PC-9 (cell line): ENCODE measurements at regions not wholly inside any gene's neighbourhood (a gene's known extent, or its start where the extent isn't known, plus 50 kb on each side); places are given as distances from the start of the nearest gene placed in this dataset.

Experiments
- BruUV-seq: library from RNA; stranded (reverse); fragments of 400-500 nt; replicated peaks from 2 replicates; lab custom pipeline; 2021; lab: Mats Ljungman, UMichigan
- CTCF ChIA-PET: fragments of 300-600 bp; sonication (Branson Sonifier 250); formaldehyde crosslinking; loops from one replicate; lab custom pipeline; 2022; ENCODE audit warnings: antibody characterized with exemption; lab: Charles Lee
- POLR2A ChIA-PET: fragments of 300-600 bp; sonication (Branson Sonifier 250); formaldehyde crosslinking; loops from one replicate; lab custom pipeline; 2022; ENCODE audit warnings: antibody characterized with exemption; ENCODE audit not compliant: unreplicated experiment; lab: Charles Lee
- DNase-seq, 2 experiments: peaks; one replicate each; pipeline versions ENCODE4 v3.0.0 to v3.0.0-alpha.2; 2015 to 2022; ENCODE audit warnings: mixed read lengths in 1 of 2
- H2AFZ ChIP-seq: fragments of 200-600 bp; sonication (generic); 2 replicates; pipeline ENCODE4 v1.8.1; 2017; ENCODE audit warnings: antibody characterized with exemption
- H3F3A ChIP-seq: fragments of 200-600 bp; sonication (generic); 2 replicates; pipeline ENCODE4 v1.8.1; 2017; ENCODE audit warnings: antibody characterized with exemption, mild to moderate bottlenecking, low read depth; ENCODE audit not compliant: insufficient read depth
- H3K27ac ChIP-seq: fragments of 200-600 bp; sonication (generic); 2 replicates; pipeline ENCODE4 v1.6.1; 2016; ENCODE audit warnings: mixed run types
- H3K27me3 ChIP-seq: fragments of 200-600 bp; sonication (generic); 2 replicates; pipeline ENCODE4 v1.6.1; 2016; ENCODE audit warnings: low read depth, mixed run types; ENCODE audit not compliant: insufficient read depth
- H3K36me3 ChIP-seq: fragments of 200-600 bp; sonication (generic); 2 replicates; pipeline ENCODE4 v1.6.1; 2016; ENCODE audit warnings: low read depth, mixed run types
- H3K4me1 ChIP-seq: fragments of 200-600 bp; sonication (generic); replicated peaks from 2 replicates; pipeline ENCODE4 v1.6.1; 2016; ENCODE audit warnings: mixed run types; ENCODE audit not compliant: insufficient read depth
- H3K4me2 ChIP-seq: fragments of 200-600 bp; sonication (generic); 2 replicates; pipeline ENCODE4 v1.6.1; 2017; ENCODE audit warnings: mixed run types
- H3K4me3 ChIP-seq: fragments of 200-600 bp; sonication (generic); 2 replicates; pipeline ENCODE4 v1.6.1; 2016; ENCODE audit warnings: mixed run types
- H3K79me2 ChIP-seq: fragments of 200-600 bp; sonication (generic); 2 replicates; pipeline ENCODE4 v1.6.1; 2017; ENCODE audit warnings: low read depth, mixed run types
- H3K9me2 ChIP-seq: fragments of 200-600 bp; sonication (generic); 2 replicates; pipeline ENCODE4 v1.8.1; 2017; ENCODE audit warnings: mild to moderate bottlenecking; ENCODE audit not compliant: insufficient read depth
- H3K9me3 ChIP-seq: fragments of 200-600 bp; sonication (generic); 2 replicates; pipeline ENCODE4 v1.8.1; 2016; ENCODE audit warnings: low read depth; ENCODE audit not compliant: insufficient read depth
- H4K20me1 ChIP-seq: fragments of 200-600 bp; sonication (generic); 2 replicates; pipeline ENCODE4 v1.8.1; 2017; ENCODE audit not compliant: insufficient read depth
- CTCF ChIP-seq: fragments of 200-600 bp; sonication (generic); conservative IDR thresholded peaks from 2 replicates; pipeline ENCODE4 v1.6.1; 2017; ENCODE audit warnings: mixed run types, antibody characterized with exemption, mild to moderate bottlenecking, moderate library complexity
- EZH2 ChIP-seq: fragments of 200-600 bp; sonication (generic); IDR thresholded peaks from 2 replicates; pipeline ENCODE4 v1.8.0; 2017; ENCODE audit warnings: antibody characterized with exemption, low read depth
- intact Hi-C: fragments of 100-400 bp; cut with micrococcal nuclease; formaldehyde crosslinking; loops from one replicate; pipeline ENCODE4 v1.10.0; 2022; ENCODE audit not compliant: unreplicated experiment

GRCh38 chr1:18045621-18046020 lies 62.0 kb upstream of the IGSF21 start:
- H3K79me2 ChIP-seq, result no peaks in the 10 kb centered on the region
- POLR2A ChIA-PET, result interaction anchor here (0.6 kb wide), 1 partner anchor 253 kb away, joined by 3 read pairs; no protein-coding TSS in a partner anchor
- H3K4me2 ChIP-seq, result no peak overlapping the region

GRCh38 chr1:18047122-18047521 lies 60.5 kb upstream of the IGSF21 start:
- Histone ChIP-seq H4K20me1 (no peaks in the 10 kb centered on the region), H3F3A (no peaks in the 10 kb centered on the region), H3K4me1 (no peaks in the 10 kb centered on the region), H2AFZ (no peak overlapping the region), H3K9me3 (no peaks in the 10 kb centered on the region), H3K36me3 (no peaks in the 10 kb centered on the region), H3K4me2 (no peak overlapping the region), H3K9me2 (no peaks in the 10 kb centered on the region), H3K79me2 (no peaks in the 10 kb centered on the region), H3K4me3 (no peak overlapping the region), H3K27me3 (peaks cover 34% of the 10 kb centered on the region), H3K27ac (no peak overlapping the region)
- CTCF ChIA-PET, result no interaction called here
- no peak for TF ChIP-seq EZH2
- TF ChIP-seq CTCF, result no peak
- no peak for DNase-seq
- no TSS peak for BruUV-seq
- POLR2A ChIA-PET, result no interaction called here
- intact Hi-C loops, result no loop called here

More at GRCh38 chr1:18045621-18046020, 62.0 kb upstream of the IGSF21 start:
- intact Hi-C loops, result no loop called here
- peaks cover 48% of the 10 kb centered on the region for H3K27me3 ChIP-seq
- no TSS peak for BruUV-seq
- no peak overlapping the region for H2AFZ ChIP-seq
- no peaks in the 10 kb centered on the region for H4K20me1 ChIP-seq
- CTCF ChIA-PET, result no interaction called here
- DNase-seq, result no peak
- no peaks in the 10 kb centered on the region for H3K9me2 ChIP-seq
- no peaks in the 10 kb centered on the region for H3K36me3 ChIP-seq
- H3K4me3 ChIP-seq, result no peak overlapping the region
- H3K27ac ChIP-seq, result no peak overlapping the region
- TF ChIP-seq CTCF (no peak), EZH2 (no peak)
- H3K9me3 ChIP-seq, result no peaks in the 10 kb centered on the region
- no peaks in the 10 kb centered on the region for H3F3A ChIP-seq
- H3K4me1 ChIP-seq, result no peaks in the 10 kb centered on the region

- BruUV-seq, result no TSS peak
- intact Hi-C loops, result no loop called here
Measured at GRCh38 chr1:18049228-18049627, 58.4 kb upstream of the IGSF21 start.

More at GRCh38 chr1:18049228-18049627, 58.4 kb upstream of the IGSF21 start:
- no peak overlapping the region for H3K27ac ChIP-seq
- no peak overlapping the region for H2AFZ ChIP-seq
- ChIA-PET POLR2A (no interaction called here), CTCF (no interaction called here)
- H3K9me3 ChIP-seq, result no peaks in the 10 kb centered on the region
- no peak overlapping the region for H3K4me3 ChIP-seq
- no peaks in the 10 kb centered on the region for H3K9me2 ChIP-seq
- H3K36me3 ChIP-seq, result no peaks in the 10 kb centered on the region
- no peaks in the 10 kb centered on the region for H3K79me2 ChIP-seq
- H3K4me2 ChIP-seq, result no peak overlapping the region
- no peaks in the 10 kb centered on the region for H4K20me1 ChIP-seq
- no peaks in the 10 kb centered on the region for H3K4me1 ChIP-seq
- no peak for TF ChIP-seq EZH2
- no peak for TF ChIP-seq CTCF
- H3K27me3 ChIP-seq, result peaks cover 32% of the 10 kb centered on the region
- no peak for DNase-seq
- no peaks in the 10 kb centered on the region for H3F3A ChIP-seq
